ENCODE measurements at regions not wholly inside any gene's neighbourhood (a gene's known extent, or its start where the extent isn't known, plus 50 kb on each side); places are given as distances from the start of the nearest gene placed in this dataset.

GRCh38 chr2:16478434-16479210 lies 187.0 kb downstream of the CYRIA start:
- TF ChIP-seq, protein P1, sequence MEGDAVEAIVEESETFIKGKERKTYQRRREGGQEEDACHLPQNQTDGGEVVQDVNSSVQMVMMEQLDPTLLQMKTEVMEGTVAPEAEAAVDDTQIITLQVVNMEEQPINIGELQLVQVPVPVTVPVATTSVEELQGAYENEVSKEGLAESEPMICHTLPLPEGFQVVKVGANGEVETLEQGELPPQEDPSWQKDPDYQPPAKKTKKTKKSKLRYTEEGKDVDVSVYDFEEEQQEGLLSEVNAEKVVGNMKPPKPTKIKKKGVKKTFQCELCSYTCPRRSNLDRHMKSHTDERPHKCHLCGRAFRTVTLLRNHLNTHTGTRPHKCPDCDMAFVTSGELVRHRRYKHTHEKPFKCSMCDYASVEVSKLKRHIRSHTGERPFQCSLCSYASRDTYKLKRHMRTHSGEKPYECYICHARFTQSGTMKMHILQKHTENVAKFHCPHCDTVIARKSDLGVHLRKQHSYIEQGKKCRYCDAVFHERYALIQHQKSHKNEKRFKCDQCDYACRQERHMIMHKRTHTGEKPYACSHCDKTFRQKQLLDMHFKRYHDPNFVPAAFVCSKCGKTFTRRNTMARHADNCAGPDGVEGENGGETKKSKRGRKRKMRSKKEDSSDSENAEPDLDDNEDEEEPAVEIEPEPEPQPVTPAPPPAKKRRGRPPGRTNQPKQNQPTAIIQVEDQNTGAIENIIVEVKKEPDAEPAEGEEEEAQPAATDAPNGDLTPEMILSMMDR (IDR thresholded peaks at IDR 0.05), result no peak
- no peak for TF ChIP-seq POLR2A (IDR thresholded peaks at IDR 0.05)
- DNase-seq, result no peak
- H3K4me3 ChIP-seq, result no peak overlapping the region
- H3K4me1 ChIP-seq (replicated peaks in 1 of 2), result no peaks in the 10 kb centered on the region
- no peak overlapping the region for H3K27ac ChIP-seq
- intact Hi-C loops (cut with DNase I), result no loop called here
- no peaks in the 10 kb centered on the region for H3K9me3 ChIP-seq (replicated peaks in 1 of 3)
- H3K36me3 ChIP-seq (replicated peaks in 1 of 2), result no peaks in the 10 kb centered on the region
- H3K27me3 ChIP-seq, result no peaks in the 10 kb centered on the region

DNA sequence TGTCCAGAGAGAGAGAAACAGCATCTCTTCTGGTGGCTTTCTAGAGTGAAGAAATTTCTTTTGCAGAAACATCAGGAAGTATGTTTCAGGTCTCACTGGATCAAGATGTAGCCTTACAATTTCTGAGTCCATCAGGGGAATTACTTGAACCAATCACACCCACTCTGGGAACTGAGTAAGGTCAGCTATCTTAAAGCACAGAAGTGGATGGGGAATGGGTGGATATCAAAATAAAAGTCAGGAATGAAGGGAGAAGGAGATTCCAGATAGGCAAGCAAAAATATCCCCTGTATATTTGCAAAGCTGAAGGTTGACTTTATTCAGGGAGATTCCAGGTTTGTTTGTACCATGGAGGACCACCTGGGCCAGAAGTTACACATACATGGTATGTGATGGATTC lies 188.0 kb downstream of the CYRIA start:
- H3K27me3 ChIP-seq, result no peaks in the 10 kb centered on the region
- H3K9me3 ChIP-seq (replicated peaks in 1 of 3), result no peaks in the 10 kb centered on the region
- intact Hi-C loops (cut with DNase I), result no loop called here
- no peaks in the 10 kb centered on the region for H3K4me1 ChIP-seq (replicated peaks in 1 of 2)
- H3K27ac ChIP-seq, result no peak overlapping the region
- no peak overlapping the region for H3K4me3 ChIP-seq
- H3K36me3 ChIP-seq (replicated peaks in 1 of 2), result no peaks in the 10 kb centered on the region
- TF ChIP-seq, protein P1 (IDR thresholded peaks at IDR 0.05), result no peak
- TF ChIP-seq POLR2A (IDR thresholded peaks at IDR 0.05), result no peak
- DNase-seq, result no peak

DNA sequence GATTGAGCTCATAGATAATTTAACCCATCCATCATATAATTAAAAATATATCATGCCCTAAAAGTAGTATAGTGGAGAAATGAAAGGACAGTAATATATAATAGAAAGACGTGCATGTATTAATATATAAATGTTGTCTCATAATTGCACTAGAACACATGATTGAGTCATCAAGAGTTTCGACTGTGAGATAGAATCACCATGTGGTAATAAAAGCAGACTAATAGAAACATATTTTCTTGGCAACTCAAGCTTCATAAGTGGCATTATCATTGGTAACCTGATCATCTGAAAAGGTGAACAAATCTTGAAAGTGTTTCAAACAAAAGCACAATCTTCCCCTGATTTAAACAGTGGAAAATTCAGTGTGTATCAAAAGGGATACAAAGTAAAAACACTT lies 188.8 kb downstream of the CYRIA start:
- Histone ChIP-seq H3K27me3 (no peaks in the 10 kb centered on the region), H3K9me3 (replicated peaks in 1 of 3) (no peaks in the 10 kb centered on the region), H3K36me3 (replicated peaks in 1 of 2) (no peaks in the 10 kb centered on the region), H3K4me3 (no peak overlapping the region), H3K27ac (no peak overlapping the region), H3K4me1 (replicated peaks in 1 of 2) (no peaks in the 10 kb centered on the region)
- DNase-seq, result no peak
- WGBS, 4 donors, result 28 to 40% (median 35%) methylated on average over 2 of the region's 2 CpGs
- intact Hi-C loops (cut with DNase I), result no loop called here
- TF ChIP-seq POLR2A (IDR thresholded peaks at IDR 0.05), result no peak
- TF ChIP-seq, protein P1 (IDR thresholded peaks at IDR 0.05), result no peak

DNA sequence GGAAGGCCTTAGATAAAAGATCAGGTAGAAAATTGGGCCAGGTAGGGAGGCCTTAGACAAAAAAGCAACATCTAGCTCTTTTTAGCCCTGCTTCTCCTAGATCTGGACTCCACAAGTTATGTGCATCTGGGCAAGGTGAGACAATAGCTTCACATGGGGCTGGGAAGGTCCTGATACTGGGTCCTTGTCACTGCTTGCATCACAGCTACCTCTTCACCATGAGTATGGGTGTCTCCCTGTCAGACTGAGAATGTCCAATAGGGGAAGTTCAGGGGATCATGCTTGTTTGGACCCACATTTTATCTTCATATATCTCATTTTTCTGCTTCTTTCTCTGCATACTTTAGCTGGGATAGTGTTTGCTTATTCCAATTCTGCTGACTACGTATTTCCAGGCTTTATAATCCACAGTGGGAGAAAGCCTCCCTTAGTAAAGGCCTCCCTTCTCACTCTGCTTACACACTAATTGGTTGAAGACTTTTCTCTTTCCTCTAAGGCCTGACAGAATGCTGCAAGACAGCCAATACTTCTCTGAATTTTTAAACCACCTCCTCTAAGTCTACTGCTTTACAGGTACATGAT lies 189.6 kb downstream of the CYRIA start:
- no peak for TF ChIP-seq POLR2A (IDR thresholded peaks at IDR 0.05)
- TF ChIP-seq, protein P1 (IDR thresholded peaks at IDR 0.05), result no peak
- Histone ChIP-seq H3K4me1 (replicated peaks in 1 of 2) (no peaks in the 10 kb centered on the region), H3K36me3 (replicated peaks in 1 of 2) (no peaks in the 10 kb centered on the region), H3K27ac (no peak overlapping the region), H3K27me3 (no peaks in the 10 kb centered on the region), H3K4me3 (no peak overlapping the region), H3K9me3 (replicated peaks in 1 of 3) (no peaks in the 10 kb centered on the region)
- DNase-seq, result no peak
- 83 to 100% (median 86%) methylated on average over 1 of the region's 1 CpG for WGBS, 4 donors
- intact Hi-C loops (cut with DNase I), result no loop called here
